Neuronal stem cell (in vitro differentiated cells): ENCODE measurements at regions not wholly inside any gene's neighbourhood (a gene's known extent, or its start where the extent isn't known, plus 50 kb on each side); places are given as distances from the start of the nearest gene placed in this dataset.

ENCODE experiments used
- DNase-seq: peaks from one replicate; pipeline ENCODE4 v3.0.0-alpha.2; 2013; ENCODE audit warnings: low spot score
- H2AFZ ChIP-seq: one replicate; pipeline ENCODE4 v1.6.1; 2013; ENCODE audit warnings: mild to moderate bottlenecking, low read length, inconsistent platforms
- H2AK5ac ChIP-seq: 2 replicates; pipeline ENCODE4 v1.6.1; 2013; ENCODE audit warnings: low read depth, mild to moderate bottlenecking, inconsistent platforms, low read length, moderate library complexity, mixed read lengths
- H2BK120ac ChIP-seq: 2 replicates; pipeline ENCODE4 v1.6.1; 2013; ENCODE audit warnings: low read depth, mild to moderate bottlenecking, inconsistent platforms, low read length, moderate library complexity, mixed read lengths
- H2BK12ac ChIP-seq: one replicate; pipeline ENCODE4 v1.6.1; 2013; ENCODE audit warnings: low read length, inconsistent platforms
- H2BK15ac ChIP-seq: 2 replicates; pipeline ENCODE4 v1.6.1; 2013; ENCODE audit warnings: mild to moderate bottlenecking, low read length, inconsistent platforms, mixed read lengths
- H2BK5ac ChIP-seq: one replicate; pipeline ENCODE4 v1.6.1; 2013; ENCODE audit warnings: inconsistent platforms, mild to moderate bottlenecking, low read length, moderate library complexity
- H3K14ac ChIP-seq: one replicate; pipeline ENCODE4 v1.6.1; 2013; ENCODE audit warnings: low read length, inconsistent platforms
- H3K18ac ChIP-seq: 2 replicates; pipeline ENCODE4 v1.6.1; 2013; ENCODE audit warnings: low read length, inconsistent platforms
- H3K23ac ChIP-seq: 2 replicates; pipeline ENCODE4 v1.6.1; 2013; ENCODE audit warnings: low read depth, mild to moderate bottlenecking, mixed read lengths, low read length, inconsistent platforms; ENCODE audit not compliant: poor library complexity
- H3K27ac ChIP-seq: replicated peaks from 3 replicates; pipeline ENCODE4 v1.5.1; 2013; ENCODE audit warnings: low read length, inconsistent platforms
- H3K27me3 ChIP-seq, 3 experiments: 2 replicates each; pipeline ENCODE4 v1.6.1; 2013; ENCODE audit warnings: low read length in 3 of 3, mild to moderate bottlenecking in 2 of 3, inconsistent platforms in 1 of 3, low read depth in 1 of 3, mixed read lengths in 1 of 3, moderate library complexity in 1 of 3; ENCODE audit not compliant: control insufficient read depth in 3 of 3, insufficient read depth in 3 of 3
- H3K36me3 ChIP-seq, 2 donors: replicated peaks in 1 of 2; 2 replicates each; pipeline ENCODE4 v1.6.1; 2013; ENCODE audit warnings: low read length in 2 of 2; ENCODE audit not compliant: control insufficient read depth in 2 of 2, insufficient read depth in 2 of 2
- H3K4ac ChIP-seq: 2 replicates; pipeline ENCODE4 v1.6.1; 2013; ENCODE audit warnings: inconsistent platforms, mild to moderate bottlenecking, low read length, moderate library complexity
- H3K4me1 ChIP-seq, 2 donors: 1 replicate in 1 of 2; 2 replicates in 1 of 2; pipeline ENCODE4 v1.6.1; 2013; ENCODE audit warnings: low read length in 2 of 2, low read depth in 1 of 2; ENCODE audit not compliant: control insufficient read depth in 2 of 2, insufficient read depth in 1 of 2
- H3K4me2 ChIP-seq: one replicate; pipeline ENCODE4 v1.6.1; 2013; ENCODE audit warnings: mild to moderate bottlenecking, low read length, inconsistent platforms; ENCODE audit not compliant: insufficient read depth, poor library complexity, severe bottlenecking
- H3K4me3 ChIP-seq, 2 donors: 2 replicates each; pipeline ENCODE4 v1.5.1; 2013; ENCODE audit warnings: low read length in 2 of 2, mild to moderate bottlenecking in 2 of 2, inconsistent platforms in 1 of 2, moderate library complexity in 1 of 2
- H3K79me1 ChIP-seq: one replicate; pipeline ENCODE4 v1.6.1; 2013; ENCODE audit warnings: low read depth, mild to moderate bottlenecking, inconsistent platforms, low read length, moderate library complexity
- H3K9ac ChIP-seq: one replicate; pipeline ENCODE4 v1.6.1; 2013; ENCODE audit warnings: mild to moderate bottlenecking, low read depth, low read length, inconsistent platforms; ENCODE audit not compliant: poor library complexity
- H3K9me3 ChIP-seq, 2 donors: replicated peaks in 1 of 2; 2 replicates each; pipeline versions ENCODE3 to v1.6.1; 2013; ENCODE audit warnings: low read length in 2 of 2, mild to moderate bottlenecking in 2 of 2, inconsistent platforms in 1 of 2, low read depth in 1 of 2, mixed read lengths in 1 of 2, moderate library complexity in 1 of 2; ENCODE audit not compliant: control insufficient read depth in 2 of 2, insufficient read depth in 1 of 2
- H4K8ac ChIP-seq: one replicate; pipeline ENCODE4 v1.6.1; 2013; ENCODE audit warnings: low read depth, mild to moderate bottlenecking, inconsistent platforms, low read length, moderate library complexity
- H4K91ac ChIP-seq: one replicate; pipeline ENCODE4 v1.6.1; 2013; ENCODE audit warnings: low read length, low read depth, mild to moderate bottlenecking, inconsistent platforms; ENCODE audit not compliant: poor library complexity
- WGBS, 2 donors: extraction: QIAGEN DNeasy Blood & Tissue Kit; methylation state at CpG; one replicate each; pipeline ENCODE4 v1.1.7; 2013; ENCODE audit warnings: missing lambda C conversion rate in 2 of 2, mixed read lengths in 1 of 2; ENCODE audit not compliant: insufficient read length in 2 of 2, insufficient replicate concordance in 1 of 2; ENCODE audit errors: extremely low coverage in 2 of 2; 5-methylcytosine and 5-hydroxymethylcytosine counted together

DNA sequence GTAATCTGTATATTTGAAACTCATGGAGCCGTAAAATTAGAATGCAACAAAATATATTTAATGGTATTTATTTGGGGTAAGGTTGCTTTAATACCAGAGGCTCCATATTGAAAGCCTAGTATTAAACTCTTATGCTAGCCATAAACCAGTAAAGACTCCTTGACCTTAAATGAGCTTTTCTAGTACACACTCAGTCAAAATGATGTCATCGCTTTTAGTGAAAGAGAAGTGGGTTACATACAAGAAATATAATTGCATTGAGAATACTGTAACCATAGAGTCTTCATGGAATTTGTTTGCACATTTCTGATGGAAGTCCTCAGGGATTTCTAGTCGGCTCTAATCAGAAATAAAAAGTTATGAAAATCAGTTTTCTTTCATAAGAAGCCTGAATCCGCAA, 757.6 kb downstream of the GBE1 start:
- no peak overlapping the region for H3K14ac ChIP-seq
- WGBS, 2 donors, result no CpG with 5 or more reads among the region's 4 CpGs
- no peaks in the 10 kb centered on the region for H3K4me1 ChIP-seq

DNA sequence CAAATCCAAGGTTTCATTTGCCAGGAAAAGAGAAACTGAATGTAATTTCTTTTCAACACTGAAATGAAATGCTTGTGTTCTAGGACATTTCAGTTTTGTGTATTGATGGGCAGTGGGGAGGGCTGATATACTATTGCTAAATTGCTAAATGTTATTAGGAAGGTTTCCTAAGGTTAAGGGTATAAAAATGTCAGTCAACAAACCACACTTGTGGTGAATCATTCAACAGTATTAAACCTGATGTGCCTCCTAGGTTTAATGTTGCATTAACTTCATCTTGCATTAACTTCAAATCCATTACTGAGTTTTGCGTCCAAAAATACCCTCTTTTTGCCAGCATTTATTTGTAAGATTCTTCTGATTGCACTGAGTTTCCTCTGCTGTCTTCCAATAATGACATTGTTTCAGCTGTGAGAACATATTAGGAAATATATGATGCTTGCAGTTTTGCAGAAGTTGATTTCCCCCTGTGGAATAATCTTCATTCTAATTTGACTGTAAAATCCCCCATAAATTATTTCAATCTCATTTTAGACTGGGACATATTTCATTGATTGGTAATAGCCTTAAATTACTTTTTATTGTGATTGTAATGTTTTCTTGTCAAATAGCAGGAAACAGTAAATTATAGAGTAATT, 758.3 kb downstream of the GBE1 start:
- Histone ChIP-seq H3K18ac (no peak overlapping the region), H3K27me3 (no peaks in the 10 kb centered on the region), H3K27ac (no peak overlapping the region), H2BK15ac (no peak overlapping the region), H4K91ac (no peak overlapping the region), H2BK5ac (no peak overlapping the region), H3K4me1 (no peaks in the 10 kb centered on the region), H3K4me2 (no peak overlapping the region), H3K79me1 (no peaks in the 10 kb centered on the region), H3K4ac (no peak overlapping the region), H3K36me3 (no peaks in the 10 kb centered on the region), H2BK12ac (no peak overlapping the region), H4K8ac (no peak overlapping the region), H3K9me3 (no peaks in the 10 kb centered on the region), H3K14ac (no peak overlapping the region), H3K23ac (no peak overlapping the region), H3K9ac (no peak overlapping the region), H2AFZ (no peak overlapping the region), H2AK5ac (no peak overlapping the region), H2BK120ac (no peak overlapping the region), H3K4me3 (no peak overlapping the region)
- no peak for DNase-seq
- no CpG with 5 or more reads among the region's 1 CpG for WGBS, 2 donors

More for the DNA sequence above, 757.6 kb downstream of the GBE1 start:
- H3K27me3 ChIP-seq, result no peaks in the 10 kb centered on the region
- H4K91ac ChIP-seq, result no peak overlapping the region
- H2BK5ac ChIP-seq, result no peak overlapping the region
- H2BK120ac ChIP-seq, result no peak overlapping the region
- no peak overlapping the region for H3K27ac ChIP-seq
- H2BK15ac ChIP-seq, result no peak overlapping the region
- H3K4me2 ChIP-seq, result no peak overlapping the region
- H3K4ac ChIP-seq, result no peak overlapping the region
- DNase-seq, result no peak
- no peak overlapping the region for H2AFZ ChIP-seq
- no peaks in the 10 kb centered on the region for H3K9me3 ChIP-seq
- H2BK12ac ChIP-seq, result no peak overlapping the region
- H3K79me1 ChIP-seq, result no peaks in the 10 kb centered on the region
- H2AK5ac ChIP-seq, result no peak overlapping the region
- H3K18ac ChIP-seq, result no peak overlapping the region
- H4K8ac ChIP-seq, result no peak overlapping the region
- no peak overlapping the region for H3K9ac ChIP-seq
- H3K23ac ChIP-seq, result no peak overlapping the region
- H3K36me3 ChIP-seq, result no peaks in the 10 kb centered on the region
- H3K4me3 ChIP-seq, result no peak overlapping the region

DNA sequence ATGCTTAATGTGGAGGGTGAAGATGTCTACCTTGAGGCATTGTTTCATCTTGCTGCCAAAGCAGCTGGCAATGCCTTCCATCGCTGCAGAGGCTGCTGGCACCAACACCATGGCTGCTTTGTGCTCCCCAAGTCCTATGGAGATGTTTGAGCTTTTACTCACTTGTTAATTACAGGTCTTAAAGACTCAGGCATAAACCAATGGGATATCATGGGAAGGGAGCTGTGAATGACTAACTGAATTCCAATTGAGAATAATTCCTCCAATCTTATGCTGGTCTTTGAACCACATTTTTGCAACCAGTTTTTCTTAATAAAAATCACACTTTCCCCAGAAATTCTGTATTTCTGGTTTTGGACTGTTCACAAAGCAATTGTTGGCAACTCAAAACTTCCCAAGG, 762.0 kb downstream of the GBE1 start:
- no peak overlapping the region for H4K8ac ChIP-seq
- H3K36me3 ChIP-seq, result no peaks in the 10 kb centered on the region
- H3K27me3 ChIP-seq, result no peaks in the 10 kb centered on the region
- no peak overlapping the region for H3K18ac ChIP-seq
- H2AK5ac ChIP-seq, result no peak overlapping the region
- no peak overlapping the region for H3K4me2 ChIP-seq
- H3K27ac ChIP-seq, result no peak overlapping the region
- WGBS, 2 donors, result no CpG with 5 or more reads among the region's 1 CpG
- H3K4ac ChIP-seq, result no peak overlapping the region
- H3K9me3 ChIP-seq, result no peaks in the 10 kb centered on the region
- H3K14ac ChIP-seq, result no peak overlapping the region
- no peak overlapping the region for H3K23ac ChIP-seq
- no peaks in the 10 kb centered on the region for H3K4me1 ChIP-seq
- H2BK12ac ChIP-seq, result no peak overlapping the region
- H2BK15ac ChIP-seq, result no peak overlapping the region
- DNase-seq, result no peak
- H3K9ac ChIP-seq, result no peak overlapping the region
- no peaks in the 10 kb centered on the region for H3K79me1 ChIP-seq
- no peak overlapping the region for H4K91ac ChIP-seq
- H3K4me3 ChIP-seq, result no peak overlapping the region
- H2BK120ac ChIP-seq, result no peak overlapping the region
- H2BK5ac ChIP-seq, result no peak overlapping the region
- H2AFZ ChIP-seq, result no peak overlapping the region

DNA sequence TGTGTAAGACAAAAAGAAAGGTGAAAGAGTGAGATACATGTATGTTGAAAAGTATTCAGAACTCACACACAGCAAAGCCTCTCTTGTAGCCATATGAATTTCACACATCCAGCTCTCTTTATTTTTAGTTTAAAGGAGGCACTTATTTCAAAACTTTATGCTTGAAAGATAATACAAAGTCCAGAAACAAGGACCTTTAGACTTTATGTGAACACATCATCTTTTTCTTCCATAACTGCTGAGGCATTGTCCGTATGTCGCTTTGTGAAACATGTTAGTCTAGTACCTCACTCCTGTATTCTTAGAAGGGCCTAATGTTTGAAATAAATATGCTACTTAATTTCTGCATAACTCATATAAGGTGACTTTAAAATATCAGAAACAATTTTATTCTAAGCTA, 763.4 kb downstream of the GBE1 start:
- H3K4ac ChIP-seq, result no peak overlapping the region
- H3K4me2 ChIP-seq, result no peak overlapping the region
- WGBS, 2 donors, result no CpG with 5 or more reads among the region's 2 CpGs

More for the DNA sequence above, 763.4 kb downstream of the GBE1 start:
- Histone ChIP-seq H2BK15ac (no peak overlapping the region), H2BK5ac (no peak overlapping the region), H3K27me3 (no peaks in the 10 kb centered on the region), H3K4me3 (no peak overlapping the region), H3K36me3 (no peaks in the 10 kb centered on the region), H3K27ac (no peak overlapping the region), H2AFZ (no peak overlapping the region), H4K91ac (no peak overlapping the region), H3K79me1 (no peaks in the 10 kb centered on the region), H2BK12ac (no peak overlapping the region), H3K9me3 (no peaks in the 10 kb centered on the region), H3K23ac (no peak overlapping the region), H3K14ac (no peak overlapping the region), H3K18ac (no peak overlapping the region), H2AK5ac (no peak overlapping the region), H2BK120ac (no peak overlapping the region), H4K8ac (no peak overlapping the region), H3K9ac (no peak overlapping the region), H3K4me1 (no peaks in the 10 kb centered on the region)
- no peak for DNase-seq
